Stimulated activated naive CD4-positive, alpha-beta T cell treated with Interleukin-2 at 50 U/mL for 16 hours (primary cell): ENCODE measurements at regions not wholly inside any gene's neighbourhood (a gene's known extent, or its start where the extent isn't known, plus 50 kb on each side); places are given as distances from the start of the nearest gene placed in this dataset.

Experiments
- DNase-seq: peaks from one replicate; lab custom pipeline; 2025; lab: John Stamatoyannopoulos, UW

DNA sequence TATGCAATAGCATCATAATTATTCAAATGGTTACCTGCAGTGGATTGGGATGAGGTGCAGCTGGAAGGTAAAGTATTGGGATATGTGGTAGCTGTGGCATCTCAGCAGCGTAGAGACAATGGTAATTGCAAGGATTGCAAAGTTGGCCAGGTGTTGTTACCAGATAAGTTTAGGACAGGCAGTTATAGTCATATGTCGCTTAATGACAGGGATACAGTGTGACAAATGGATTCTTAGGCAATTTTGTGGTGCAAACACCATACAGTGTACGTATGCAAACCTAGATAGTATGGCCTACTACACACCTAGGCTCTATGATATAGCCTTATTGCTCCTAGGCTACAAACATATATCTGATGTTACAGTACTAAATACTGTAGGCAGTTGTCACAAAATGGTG is 163.5 kb upstream of the LYZL2 start:
- DNase-seq, result no peak

DNA sequence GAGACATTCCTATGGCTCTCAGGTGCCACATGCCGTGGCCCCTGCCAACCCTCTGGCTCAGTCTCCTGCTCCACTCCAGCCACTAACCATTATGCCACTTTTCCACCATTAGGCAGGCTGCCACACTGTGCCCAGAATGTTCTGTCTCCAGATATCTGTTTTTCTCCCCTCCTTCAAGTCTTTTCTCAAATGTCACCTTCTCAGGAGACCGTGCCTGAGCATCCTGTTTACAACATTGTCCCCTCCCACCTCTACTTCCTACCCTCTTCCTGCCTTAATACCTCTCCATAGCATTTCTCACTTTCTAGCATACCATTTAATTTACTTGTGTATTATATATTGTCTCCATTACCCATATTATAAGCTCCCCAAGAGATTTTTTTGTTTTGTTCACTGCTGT is 162.5 kb upstream of the LYZL2 start:
- no peak for DNase-seq

DNA sequence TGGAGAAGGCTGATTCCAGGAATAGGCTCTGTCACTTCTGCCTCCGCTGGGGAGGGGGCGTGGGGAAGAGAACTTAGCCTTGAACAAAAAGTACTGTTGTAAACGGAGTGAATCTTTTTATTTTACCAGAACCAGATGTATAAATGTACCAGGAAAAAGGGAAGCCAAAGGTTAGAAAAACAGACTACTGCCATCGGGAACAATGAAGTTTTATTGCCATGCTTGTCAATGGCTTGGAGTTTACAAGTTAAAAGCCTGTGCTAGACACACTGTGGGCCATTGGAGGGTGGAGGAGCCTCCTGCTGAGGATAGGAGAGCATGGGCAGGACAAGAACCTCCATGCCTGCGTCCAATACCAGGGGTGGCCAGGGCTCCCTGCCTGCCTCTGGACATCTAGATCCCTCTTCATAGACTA is 161.7 kb upstream of the LYZL2 start:
- DNase-seq, result no peak

DNA sequence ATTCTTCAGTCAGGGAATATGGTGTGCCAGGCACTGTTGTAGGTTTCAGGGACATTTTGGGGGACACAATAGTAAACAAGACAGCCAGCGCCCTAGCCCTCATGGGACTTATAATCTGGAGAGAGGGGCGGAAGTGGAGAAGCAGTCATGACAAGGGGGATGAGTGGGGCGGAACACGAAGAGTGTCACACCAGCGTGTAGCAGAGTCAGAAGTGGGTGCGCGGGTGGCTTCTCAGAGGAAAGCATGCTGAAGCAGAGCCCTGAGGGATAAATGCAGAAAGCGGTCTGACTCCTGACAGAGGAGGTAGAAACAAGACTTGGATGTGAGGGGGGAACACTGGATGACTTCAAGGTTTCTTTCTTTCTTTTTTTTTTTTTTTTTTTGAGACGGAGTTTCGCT is 160.3 kb upstream of the LYZL2 start:
- DNase-seq, result no peak

DNA sequence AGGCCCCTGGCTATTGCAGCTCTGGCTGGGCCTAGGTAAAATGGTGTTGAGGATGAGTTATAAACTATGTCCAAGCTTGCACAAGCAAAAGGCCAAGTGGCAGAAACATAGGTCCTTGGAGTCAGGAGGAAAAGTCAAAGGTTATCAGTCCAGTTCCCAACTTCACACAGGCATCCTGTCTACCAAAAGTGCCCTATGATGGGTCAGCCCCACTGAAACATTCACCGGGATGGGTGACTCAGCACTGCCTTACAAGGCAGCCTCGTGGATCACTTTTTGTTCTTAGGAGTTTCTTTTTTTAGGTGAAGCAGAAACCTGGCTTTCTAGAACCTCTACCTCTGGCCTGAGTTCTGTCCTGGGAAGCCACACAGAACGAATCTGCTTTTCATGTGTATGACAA is 158.8 kb upstream of the LYZL2 start:
- no peak for DNase-seq

DNA sequence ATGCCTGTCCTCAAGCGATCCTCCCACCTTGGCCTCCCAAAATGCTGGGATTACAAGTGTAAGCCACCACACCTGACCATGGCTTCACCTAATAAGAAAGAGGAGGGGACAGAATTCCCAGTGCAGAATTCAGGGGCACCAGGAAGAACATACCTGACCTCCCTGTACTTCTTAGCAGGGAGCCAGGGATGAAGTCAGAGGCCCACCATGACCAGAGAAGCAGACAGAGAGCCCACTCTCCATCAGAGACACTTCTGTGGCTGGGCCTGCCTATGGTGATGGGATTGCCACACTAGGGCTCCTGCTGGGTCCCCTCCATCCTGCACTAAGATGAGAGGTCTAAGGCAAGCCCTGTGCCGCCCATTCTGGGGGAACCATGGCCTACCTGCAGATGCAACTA is 157.4 kb upstream of the LYZL2 start:
- DNase-seq, result no peak

DNA sequence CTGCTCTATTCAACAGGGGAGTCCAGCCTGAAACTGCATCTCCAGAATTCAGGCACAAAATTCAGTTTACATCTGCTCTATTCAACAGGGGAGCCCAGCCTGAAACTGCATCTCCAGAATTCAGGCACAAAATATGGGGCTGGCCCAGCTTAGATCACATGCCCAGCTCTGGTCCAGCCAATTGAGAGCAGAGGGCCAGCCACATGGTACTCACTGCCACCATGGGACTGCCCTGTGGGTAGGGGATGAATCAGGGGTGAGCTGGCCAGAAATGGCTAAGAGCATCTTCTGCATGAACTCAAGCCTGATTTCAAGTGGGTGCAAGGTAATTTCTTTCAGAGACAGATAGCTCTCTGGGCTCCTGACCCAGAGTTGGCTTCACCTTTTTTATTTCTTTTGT is 156.6 kb upstream of the LYZL2 start:
- DNase-seq, result no peak

DNA sequence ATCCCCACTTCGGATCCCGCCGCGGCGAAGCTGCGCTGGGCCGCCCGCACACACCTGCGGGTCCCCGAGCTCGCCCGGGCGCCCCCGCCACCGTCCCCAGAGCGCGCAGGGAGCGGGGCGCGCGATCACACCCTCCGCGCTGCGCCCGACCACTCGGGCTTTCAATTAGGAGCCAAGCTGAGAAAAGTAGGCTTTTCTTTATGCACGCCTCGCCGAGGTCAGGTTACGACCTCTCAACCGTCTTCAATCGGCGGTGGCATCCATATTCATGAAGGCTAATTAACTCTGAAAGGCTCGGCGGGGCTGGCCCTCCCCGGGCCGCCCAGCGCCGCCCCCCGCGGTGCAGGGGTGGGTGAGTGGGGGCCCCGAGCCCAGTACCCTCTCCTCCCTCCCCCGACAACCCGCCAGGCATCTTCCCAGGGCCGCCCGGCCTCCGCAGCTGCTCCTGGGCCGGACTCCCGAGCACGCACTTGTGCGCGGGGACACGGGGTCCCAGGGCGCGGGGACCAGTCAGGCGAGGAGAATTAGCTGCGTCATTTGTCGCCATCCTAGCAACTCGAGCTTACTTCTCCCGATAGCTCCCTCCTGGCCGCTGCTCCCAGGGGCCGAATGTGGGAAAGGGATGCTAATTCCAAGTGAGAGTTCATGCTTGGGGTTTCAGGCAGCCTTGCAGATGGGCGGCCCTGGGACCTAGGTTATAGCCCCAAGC is 155.5 kb upstream of the LYZL2 start:
- DNase-seq, result peak; percentile 11

DNA sequence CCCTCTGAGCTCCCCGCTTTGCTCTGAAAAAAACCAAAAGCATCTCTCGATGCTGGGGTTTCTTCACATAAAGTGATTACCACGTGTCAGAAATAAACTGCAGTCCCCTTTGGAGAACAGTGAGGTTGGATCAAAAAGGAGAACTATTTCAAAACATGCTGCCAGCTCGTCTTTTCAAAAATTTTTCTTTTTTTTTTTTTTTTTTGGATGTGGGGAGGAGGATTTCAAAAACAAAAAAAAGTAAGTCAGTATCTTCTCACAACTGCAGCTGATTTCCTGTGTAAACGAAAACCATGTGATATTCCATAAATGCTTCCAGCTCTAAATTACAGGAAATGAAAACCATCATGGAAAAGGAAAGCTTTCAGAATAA is 155.0 kb upstream of the LYZL2 start:
- no peak for DNase-seq

DNA sequence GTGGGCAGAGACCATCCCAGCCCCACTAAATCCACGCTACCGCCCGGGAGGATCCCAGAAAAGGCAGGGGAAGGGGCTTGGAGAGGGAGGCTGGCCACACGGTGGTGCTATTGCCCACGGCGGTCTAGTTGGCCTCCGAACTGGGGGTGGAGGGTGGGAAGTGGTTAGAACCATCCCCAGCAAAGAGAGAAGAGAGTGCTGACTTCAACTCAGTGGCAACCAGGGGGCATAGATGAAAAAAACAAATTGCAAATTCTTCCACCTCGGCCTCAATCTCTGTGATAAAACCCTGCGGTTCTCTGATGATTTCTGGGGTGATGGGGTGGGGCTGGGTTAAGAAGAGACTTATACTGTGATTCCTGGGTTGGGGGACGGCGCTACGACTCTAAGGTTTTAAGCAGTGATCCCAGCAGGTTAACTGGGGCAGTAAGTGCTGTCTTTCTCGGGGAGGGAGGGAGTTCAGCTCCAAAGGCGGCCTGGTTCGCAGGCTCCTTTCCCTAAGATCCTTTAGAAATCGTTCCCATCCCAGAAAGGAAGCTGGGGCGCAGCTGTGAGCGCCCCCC is 154.5 kb upstream of the LYZL2 start:
- peak; percentile 79 for DNase-seq

DNA sequence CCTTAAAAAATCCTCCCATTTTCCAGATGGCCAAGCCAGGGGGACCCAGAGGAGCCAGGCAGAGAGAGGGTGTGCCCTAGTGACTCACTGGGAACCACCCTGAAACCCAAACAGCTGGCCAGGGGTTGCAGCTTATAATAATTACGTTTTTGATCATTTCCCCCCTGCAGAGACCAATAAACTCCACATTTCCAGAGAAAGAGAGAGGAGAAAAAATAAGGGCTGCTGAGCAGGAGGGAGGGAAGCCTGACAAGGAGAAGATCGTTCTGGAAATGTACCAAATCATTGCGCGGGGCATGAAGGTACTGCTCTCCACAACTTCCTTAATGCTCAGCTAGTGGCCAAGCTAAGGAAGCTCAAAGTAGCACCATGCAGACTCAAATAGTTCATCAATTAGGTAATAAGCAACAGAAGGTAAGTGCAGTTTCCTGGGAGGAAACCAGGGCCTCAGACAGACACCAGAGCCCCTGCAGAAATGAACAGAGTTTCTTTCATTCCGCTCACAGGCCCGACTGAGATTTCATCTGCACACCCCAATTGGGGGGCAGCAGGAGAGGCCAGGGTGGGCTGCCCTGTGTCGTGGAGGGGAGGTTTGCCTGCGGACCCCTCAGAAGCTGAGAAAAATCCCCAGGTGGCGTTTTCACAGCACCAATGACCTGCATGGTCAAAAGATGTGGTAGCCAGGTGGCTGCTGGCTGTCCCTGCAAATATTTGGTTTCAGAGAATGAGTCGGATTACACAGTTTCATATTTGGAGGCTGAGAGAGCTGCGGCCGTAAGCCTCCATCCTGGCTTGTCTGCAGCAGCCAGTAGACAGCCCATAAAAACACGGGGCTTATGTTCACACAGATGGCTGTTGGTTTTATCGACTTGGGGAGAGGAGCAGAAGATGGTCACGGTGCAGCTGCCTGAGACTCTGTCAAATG is 153.2 kb upstream of the LYZL2 start:
- no peak for DNase-seq

DNA sequence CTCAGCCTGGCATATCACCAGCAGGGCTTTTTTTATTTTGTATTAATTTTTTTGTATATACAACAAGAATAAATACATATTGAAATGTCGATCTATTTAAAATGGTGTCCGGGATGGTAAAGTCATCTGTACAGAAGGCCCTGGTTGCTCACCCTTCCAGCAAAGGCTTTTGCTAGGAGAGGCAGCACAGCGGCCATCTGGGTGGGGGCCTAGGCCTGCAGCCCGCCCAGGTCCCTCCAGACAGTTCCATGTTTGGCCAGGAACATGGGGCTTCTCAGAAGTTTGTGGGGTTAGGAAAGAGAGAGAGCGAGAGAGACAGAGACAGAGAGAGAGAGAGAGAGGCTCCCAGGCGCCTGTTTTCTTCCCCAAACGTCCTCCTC is 152.6 kb upstream of the LYZL2 start:
- no peak for DNase-seq

DNA sequence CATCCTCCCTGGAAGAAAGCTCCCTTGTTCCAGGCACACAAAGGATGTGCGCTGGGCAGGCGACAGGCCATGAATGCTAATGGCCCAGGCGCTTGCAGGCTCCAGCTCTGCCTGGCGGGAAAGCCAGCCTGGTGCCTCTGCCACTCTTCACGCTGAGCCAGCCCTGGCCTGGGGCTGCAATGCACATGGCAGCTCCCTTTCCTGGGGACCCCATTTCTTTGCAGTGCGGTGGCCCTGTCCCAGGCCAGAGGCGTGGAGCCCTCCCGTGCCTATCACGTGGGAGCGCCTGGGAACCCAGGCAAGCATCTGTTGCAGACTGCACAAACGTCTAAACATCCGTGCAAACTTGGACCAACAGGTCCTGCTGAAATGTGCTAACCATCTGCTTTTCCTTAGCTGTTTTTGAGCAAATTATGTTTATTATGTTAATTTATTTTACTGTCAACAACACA is 152.1 kb upstream of the LYZL2 start:
- DNase-seq, result no peak

DNA sequence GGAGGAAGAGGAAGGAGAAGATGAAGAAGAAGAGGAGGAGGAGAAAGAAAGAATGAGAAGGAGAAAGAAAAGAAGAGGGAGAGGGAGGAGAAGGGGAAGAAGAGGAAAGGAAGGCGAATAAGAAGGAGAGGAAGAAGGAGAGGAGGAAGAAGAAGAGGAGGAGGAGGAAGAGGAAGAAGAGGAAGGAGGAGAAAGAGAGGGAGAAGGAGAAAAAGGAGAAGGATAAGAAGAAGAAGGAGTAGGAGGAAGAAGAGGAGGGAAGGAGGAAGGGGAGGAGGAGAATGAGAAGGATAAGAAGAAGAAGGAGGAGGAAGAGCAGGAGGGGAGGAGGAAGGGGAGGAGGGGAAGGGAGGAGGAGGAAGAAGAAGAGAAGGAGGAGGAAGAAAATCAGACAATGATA is 149.2 kb upstream of the LYZL2 start:
- no peak for DNase-seq

DNA sequence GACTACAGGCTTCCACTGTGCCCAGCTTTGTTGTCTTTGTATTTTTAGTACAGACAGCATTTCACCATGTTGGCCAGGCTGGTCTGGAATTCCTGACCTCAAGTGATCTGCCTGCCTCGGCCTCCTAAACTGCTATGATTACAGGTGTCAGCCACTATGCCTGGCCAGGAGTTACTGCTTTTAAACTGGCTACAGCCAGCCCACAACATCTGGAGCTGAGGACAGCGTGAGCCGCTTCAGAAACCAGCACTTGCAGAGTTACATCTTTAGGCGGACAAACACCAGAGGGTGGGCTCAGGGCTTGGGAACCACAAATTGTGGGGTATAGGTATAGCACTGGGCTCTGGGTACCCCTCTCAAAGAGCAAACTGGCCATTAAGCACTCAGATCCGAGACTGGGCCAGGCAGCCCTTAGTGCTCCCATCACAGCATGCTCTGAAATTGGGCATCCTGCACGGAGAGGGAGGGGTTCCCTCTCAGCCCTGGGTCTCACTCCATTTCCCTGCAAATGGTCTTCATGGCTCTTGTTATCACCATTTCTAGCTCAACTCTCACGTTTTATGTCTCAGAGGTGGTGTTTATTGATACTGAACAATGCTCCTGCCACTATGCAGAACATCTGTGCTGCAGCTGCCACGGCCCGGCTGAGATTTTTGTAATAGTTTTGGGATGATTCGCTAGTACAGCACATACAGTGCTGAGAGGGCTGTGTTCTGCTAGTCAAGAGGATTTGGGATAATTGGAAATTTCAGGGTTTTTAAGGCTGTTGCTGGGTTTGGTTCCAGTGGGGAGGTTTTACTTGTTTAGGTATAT is 146.4 kb upstream of the LYZL2 start:
- DNase-seq, result no peak

DNA sequence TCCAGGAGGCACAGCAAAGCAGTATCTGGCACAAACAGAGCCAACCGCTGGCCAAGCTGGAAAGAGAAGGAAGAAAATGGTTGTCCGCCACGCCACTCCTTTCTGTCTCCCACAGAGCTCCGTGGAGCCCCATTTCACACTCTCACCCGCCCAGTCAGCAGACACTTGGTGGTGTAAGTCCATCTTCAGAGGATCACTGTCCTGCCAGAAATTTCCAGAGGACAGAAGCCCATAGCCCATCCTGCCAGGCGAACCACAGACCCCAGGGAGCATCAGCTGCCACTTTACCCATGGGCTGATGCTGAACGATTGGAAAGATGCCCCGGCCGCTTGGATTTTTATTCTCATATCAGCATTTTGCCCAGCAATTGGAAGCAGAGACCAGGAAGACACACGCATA is 144.7 kb upstream of the LYZL2 start:
- no peak for DNase-seq

DNA sequence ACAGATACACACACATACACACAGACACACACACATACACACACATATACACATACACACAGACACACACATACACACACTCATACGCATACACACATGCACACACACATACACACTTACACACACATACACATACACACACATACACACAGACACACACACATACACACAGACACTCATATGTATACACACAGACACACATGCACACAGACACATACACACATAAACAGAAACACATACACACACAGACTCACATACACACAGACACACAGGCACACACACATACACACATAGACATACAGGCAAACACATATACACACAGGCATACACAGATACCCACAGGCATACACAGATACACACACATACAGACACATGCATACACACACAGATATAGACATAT is 143.9 kb upstream of the LYZL2 start:
- DNase-seq, result no peak

DNA sequence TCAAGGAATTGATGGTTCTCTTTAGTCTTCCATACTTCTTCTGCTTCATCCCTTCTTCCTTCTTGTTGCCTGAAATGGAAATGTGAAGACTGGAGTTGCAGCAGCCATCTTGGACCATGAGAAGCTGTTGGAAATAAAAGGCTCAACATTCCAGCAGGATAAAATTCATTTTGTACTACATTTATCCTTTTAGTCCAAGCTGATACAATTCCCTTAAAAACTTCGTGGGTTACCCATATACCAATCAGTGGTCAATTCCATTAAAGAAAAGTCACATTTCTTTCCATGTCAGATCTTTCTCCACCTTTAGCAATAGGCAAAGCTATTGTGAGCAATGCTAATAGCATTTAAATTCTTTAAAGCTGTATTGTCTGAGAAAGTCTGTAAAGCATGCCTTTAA is 141.3 kb upstream of the LYZL2 start:
- DNase-seq, result no peak

DNA sequence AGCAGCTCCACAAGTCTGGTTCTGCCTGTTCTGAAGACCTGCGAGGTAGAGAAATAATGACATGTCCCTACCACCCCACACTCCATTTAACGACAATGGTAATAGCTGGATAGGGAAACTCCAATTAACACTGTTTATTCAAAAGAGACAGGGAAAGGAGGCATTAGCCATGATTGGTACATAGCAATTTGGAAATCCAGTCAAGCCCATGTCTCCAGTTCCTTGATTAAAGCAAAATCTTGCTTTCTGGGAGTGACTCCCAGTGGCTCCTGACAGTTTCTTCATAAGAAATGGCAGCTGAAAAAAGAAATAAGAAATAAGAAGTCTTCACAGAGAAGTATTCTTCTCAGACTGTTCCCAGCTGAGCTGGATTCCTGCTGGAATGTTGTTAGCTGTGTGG is 140.7 kb upstream of the LYZL2 start:
- no peak for DNase-seq

DNA sequence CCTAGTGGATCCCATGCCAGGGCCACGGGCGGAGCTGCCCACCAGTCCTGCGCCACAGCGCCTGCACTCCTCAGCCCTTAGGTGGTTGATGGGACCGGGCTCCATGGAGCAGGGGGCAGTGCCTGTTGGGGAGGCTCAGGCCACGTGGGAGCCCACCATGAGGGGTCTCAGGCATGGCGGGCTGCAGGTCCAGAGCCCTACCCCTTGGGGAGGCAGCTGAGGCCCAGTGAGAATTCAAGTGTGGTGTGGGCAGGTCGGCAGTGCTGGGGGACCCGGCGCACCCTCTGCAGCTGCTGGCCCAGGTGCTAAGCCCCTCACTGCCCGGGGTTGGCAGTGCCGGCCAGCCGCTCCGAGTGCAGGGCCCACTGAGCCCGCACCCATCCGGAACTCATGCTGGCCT is 139.8 kb upstream of the LYZL2 start:
- no peak for DNase-seq

DNA sequence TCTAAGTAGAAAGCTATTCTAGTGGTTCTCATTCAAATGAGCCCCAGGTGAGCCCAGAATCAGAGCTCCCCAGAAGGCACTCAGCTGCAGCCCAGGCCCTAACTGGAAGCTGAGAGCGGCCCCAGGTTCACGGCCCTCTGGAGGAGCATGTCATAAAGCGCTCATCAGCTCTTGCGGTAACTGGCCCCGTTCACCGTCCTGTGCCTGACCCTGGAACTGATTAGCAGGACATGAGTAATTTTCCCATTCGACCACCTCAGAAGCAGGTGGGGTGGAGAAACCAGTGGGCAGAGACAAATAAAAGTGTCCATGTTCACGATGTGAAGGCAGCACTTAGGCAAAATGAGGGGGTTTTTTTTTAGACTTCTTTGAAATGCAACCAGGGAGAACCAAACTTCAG is 136.1 kb upstream of the LYZL2 start:
- no peak for DNase-seq

DNA sequence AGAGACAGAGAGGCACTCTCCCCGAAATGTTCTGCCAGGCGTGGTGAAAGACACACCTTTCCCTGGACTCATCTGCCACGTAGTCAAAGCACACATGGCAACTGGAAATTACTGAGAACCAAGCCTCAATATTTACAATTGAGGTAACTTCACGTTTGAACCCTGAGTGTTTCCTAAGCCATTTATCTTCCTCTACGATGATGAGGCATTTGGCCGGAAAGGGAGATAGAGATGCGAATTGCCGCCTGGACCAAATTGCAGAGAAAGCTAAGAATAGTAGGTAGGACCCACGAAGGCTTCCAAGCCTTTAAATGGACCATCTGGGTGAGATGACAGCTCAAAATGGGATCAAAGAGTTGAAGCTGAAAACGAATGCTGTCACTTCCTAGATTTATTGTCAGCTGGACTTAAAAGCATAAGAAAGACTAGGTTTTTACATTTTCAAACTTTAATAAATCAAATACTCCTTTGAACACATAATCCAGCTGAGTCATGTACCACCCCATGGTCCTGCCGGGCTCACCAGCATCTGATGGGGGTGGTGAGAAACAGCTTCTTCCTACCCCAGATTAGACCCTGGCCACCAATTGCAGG is 135.6 kb upstream of the LYZL2 start:
- DNase-seq, result no peak
